ENCODE measurements at regions not wholly inside any gene's neighbourhood (a gene's known extent, or its start where the extent isn't known, plus 50 kb on each side); places are given as distances from the start of the nearest gene placed in this dataset.

DNA sequence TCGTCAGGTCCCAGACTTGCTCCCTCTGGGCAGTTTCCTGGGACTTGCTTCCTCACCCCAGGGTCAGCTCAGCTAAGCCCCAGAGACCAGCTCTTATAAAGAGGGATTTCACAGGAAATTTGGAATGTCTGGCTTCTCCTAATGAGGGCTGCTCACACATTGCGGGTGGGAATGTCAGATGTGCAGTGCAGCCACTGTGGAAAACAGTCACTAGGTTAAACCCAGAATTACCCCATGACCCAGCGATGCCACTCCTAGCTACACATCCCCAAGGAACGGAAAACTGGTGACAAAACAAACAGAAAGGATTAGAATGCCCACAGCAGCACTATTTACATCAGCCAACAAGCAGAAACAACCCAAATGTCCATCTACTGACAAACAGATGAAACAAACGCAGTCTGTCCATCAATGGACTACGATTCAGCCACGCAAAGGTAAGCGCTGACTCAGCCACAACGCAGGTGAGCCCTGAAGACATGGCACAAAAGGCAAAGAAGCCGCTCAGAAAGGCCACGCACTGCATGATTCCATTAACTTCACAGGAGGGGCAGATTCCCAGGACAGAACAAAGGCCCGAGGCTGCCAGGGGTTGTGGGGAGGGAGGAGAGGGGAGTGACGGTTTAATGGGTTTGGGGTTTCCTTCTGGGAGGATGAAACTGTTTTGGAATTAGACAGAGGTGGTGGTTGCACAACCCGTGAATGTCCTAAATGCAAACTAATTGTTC, 63.0 kb downstream of the NCOR2 start:
- no peak for DNase-seq (ENCODE audit: low spot score)

DNA sequence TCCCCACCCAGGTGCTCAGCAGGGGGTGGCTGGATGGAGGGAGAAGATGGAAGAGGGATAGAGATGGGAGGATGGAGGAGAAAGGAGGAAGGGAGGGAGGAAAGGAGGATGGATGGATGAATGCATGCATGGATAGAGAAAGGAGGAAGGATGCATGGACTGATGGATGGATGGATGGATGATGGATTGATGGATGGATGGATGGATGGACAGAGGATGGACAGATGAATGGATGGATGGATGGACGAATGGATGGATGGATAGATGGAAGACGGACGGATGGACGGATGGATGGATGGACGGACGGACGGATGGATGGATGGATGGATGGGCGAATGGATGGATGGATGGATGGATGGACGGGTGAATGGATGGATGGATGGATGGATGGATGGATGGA, 64.1 kb downstream of the NCOR2 start:
- DNase-seq (ENCODE audit: low spot score), result no peak

DNA sequence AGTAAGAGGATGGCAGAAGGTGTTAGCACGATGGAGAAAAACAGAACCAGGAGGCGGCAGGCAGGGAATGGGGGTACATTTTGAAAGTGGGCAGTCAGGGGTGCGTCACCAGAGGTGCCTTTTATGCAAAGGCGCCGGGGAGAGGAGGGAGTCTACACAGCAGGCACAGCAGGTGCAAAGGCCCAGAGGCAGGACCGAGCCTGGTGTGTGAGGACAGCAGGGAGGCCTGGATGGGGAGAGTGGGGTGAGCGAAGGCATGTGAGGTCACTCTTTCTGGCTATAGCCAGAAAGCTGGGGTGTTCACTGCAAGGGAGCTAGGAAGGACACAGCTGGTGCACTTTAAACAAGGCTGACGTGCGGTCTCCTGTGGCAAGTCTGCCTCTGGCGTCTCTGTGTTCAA, 65.0 kb downstream of the NCOR2 start:
- DNase-seq (ENCODE audit: low spot score), result no peak

DNA sequence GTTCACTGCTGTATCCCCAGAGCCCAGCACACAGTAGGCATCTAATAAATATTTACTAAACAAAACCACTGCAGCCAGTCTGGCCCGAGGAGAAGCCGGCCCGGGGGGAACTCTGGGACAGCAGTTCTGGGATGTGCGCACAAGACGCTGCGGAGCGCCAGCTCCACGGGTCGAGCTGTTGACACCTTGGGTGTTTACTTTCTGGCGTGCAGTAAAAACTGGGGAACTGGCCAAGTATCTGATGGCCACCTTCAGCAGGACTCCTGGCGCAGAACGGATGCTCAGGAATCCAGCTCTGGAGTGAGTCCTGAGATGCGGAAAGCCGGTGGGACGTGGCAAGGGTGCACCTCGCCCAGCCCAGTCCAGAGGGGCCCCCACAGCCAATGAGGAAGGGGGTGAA, 65.6 kb downstream of the NCOR2 start:
- DNase-seq (ENCODE audit: low spot score), result no peak

DNA sequence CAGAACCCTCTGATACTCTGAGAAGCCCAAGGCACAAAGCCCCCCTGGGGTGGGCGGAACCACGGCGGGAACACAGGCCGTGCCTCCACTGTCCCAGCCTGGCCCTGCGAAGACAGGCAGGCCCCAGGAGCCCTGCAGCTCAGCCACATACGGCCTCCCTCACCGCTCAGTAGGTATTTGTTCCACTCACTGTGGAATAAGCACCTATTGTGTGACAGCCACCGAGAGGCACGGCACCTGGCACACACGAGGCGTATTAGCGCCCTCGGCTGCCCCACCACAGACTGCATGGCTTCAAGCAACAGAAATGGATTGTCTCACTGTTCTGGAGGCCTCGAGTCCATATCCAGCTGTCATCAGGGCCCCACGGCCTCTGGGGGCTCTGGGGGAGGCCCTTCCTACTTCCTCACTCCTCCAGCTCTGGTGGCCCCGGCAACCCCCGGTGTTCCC, 66.3 kb downstream of the NCOR2 start:
- DNase-seq (ENCODE audit: low spot score), result no peak

DNA sequence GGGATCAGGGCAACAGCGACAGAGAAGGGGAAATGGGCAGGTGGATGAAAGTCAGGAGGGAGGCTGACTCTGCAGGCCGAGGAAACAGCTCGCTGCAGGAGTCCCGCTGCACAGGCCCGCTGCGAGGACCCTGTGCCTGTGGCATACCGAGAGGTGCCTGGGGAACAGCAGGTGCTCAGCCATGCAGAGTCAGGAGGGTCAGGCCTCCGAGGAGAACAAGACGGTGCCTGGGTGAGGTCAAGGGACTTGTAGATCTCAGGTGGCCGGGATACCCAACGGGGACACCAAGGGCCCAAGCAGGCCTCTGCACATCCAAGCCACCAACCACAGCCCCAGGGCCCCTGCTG, 67.5 kb downstream of the NCOR2 start:
- DNase-seq (ENCODE audit: low spot score), result no peak

DNA sequence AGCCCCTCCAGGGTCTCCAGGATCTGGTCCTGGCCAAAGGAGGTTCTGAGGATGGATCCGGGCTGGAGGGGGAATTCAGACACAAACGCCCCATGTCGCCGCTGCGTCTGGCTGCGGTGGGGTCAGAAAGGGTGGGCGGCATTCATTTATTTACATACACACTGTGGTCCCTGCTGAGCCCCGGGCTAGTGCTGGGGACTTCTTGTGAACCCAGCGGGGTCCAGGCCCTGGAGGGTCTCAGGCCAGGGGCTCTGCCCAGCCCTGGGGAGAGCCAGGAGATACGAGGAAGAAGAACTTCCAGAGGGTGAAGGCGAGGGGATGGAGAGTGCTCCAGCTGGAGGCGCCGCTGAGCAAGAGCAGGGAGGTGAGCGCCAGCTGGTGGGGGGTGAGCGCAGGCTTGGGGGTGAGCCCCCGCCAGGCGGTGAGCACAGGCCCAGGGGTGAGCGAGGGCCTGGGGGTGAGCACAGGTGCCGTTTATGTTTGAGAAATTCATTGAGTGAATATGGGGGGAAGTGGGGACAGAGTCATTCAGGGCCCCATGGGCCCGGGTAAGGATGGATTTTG, 68.1 kb downstream of the NCOR2 start:
- DNase-seq (ENCODE audit: low spot score), result no peak

DNA sequence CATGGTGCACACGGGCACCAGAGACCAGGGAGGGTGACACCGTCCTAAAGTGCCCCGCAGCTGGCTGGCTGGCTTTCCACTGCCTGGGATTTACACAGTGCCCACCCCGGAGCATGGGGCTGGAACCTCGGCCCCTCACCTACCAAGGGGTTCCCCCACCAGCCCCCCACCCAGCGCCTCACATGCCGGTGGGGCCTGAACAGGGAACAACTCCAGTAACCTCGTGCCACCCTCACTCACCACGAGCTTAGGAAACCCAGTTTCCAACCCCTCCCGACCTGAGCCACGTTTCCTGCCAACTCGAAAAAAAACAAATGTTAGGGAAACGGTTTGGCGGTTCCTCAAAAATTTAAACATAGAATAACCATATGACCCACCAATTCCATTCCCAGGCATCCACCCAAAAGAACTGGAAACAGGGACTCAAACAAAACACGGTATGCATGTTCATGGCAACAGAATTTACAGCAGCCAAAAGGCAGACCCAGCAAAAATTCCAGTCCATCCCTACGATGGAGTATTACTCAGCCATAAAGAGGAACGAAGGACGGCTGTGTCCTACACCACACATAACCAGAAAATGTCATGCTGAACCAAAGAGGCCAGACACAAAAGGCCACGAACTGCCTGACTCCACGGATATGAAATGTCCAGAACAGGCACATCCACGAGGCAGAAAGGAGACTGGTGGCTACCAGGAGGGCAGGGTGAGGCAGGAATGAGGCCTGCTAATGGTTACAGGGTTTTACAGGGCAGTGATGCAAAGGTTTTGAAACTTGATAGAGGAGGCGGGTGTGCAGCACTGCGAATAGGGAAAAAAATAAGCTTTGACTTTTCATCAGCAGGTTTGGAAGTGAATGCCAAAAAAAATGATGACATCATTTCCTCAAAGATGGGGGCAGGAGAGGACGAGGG, 68.9 kb downstream of the NCOR2 start:
- no peak for DNase-seq (ENCODE audit: low spot score)

DNA sequence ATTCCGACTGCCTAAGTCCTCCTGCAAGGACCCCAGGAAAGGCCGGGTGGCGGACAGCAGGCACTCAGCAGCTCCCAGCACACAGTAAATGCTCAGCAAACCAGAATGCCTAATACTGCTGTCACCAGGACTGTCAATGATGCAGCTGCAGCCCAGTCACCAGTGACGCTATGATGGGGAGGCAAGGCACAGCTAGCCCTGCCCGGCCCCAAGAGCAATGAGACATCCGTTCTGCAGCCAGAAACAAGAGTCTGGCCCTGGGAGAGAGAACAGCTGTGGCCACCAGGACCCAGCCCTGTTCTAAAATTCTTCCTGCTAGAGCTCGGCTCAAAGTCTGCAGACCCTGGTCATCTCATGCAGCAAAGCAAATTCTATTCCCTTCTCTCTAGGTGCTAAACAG, 69.8 kb downstream of the NCOR2 start:
- peak; percentile 96 for DNase-seq (ENCODE audit: low spot score)

DNA sequence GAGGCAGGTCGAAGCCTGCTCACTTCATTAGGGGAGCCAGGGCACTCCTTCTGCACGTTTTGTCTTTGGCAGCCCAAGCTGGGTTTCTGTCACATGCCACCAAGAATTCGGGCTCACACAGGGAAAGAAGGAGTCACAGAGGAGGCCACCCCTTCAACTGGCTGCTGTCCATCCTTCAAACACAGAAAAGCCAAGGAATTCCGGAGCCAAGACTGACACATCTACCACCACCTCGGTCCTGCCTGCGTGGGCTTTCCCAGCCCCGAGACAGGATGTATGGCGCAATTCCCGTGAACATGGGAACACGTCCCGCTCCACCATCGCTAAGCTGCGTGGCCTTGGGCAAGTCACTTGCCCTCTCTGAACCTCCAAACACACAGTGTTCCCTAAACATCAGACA, 70.4 kb downstream of the NCOR2 start:
- peak; percentile 79 for DNase-seq (ENCODE audit: low spot score)

DNA sequence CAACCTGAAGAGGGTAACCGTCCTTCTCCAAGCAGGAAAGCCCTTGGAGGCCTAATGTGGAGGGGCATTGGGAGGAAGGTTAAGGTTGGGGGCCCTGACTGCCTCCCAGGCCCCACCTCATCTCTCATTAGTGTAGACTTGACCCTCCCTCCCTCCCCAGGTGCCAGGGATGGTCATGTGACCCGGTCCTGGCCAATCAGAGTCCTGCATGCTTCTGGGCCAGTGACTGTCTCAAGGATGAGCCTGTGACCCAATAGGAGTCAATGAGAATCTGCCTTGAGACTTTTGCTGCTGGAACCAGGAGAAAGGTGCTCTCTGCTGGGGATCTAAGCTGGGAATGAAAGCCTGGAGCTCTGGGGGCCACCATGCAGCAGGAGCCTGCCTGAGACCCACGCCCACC, 70.8 kb downstream of the NCOR2 start:
- peak; percentile 64 for DNase-seq (ENCODE audit: low spot score)

DNA sequence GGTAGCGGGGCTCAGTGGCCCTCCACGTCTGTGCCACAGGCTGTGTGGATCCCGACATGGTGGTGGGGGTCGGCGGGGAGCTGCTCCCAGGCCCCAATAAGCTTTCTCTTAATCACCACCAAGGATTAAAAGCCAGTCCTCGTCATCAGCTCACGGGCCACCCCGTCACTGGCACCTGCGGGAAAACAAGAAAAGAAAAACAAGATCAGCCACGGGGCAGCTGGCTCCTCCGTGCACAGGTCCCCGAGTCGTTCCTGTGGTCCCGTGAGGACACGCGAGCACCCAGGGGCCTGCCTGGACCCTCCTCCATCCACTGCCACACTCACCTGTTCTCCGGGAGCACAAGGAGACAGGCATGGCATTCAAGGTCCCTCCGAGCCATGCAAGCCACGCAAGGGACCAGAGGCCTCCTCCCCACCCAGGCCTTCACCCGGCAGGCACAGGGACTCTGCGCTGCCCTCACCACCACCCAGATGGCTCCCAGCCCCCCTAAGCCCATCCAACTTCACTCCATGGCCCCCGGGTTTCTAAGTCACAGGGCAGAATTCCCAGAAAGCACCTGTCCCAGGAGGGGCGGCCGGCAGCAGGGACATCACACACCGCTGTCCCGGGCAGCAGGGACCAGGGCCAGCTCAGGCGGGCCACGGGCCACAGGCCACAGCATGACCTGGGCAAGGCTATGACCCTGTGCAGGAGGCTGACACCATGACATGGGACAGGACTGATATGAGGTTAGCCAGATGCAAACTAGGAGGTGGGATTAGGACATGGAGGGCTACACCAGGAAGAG, 72.0 kb downstream of the NCOR2 start:
- no peak for DNase-seq (ENCODE audit: low spot score)

DNA sequence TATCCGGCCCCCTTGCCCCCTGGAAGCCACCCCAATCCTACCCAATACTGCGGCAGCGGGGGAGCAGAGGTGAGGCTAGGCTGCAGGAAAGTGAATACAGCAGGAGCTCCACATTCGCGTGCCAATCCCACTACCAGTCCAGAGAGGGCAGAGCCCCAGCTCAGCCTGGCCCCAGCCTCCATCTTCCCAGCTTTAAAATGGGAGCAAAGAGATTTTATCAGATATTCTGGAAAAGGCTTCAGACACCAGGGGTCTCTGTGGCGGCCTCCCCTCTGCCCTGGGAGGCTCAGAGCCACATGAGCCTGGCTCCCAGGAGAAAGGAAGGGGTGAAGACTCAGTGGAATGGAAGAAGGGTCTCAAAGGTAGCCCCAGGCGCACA, 72.7 kb downstream of the NCOR2 start:
- no peak for DNase-seq (ENCODE audit: low spot score)

DNA sequence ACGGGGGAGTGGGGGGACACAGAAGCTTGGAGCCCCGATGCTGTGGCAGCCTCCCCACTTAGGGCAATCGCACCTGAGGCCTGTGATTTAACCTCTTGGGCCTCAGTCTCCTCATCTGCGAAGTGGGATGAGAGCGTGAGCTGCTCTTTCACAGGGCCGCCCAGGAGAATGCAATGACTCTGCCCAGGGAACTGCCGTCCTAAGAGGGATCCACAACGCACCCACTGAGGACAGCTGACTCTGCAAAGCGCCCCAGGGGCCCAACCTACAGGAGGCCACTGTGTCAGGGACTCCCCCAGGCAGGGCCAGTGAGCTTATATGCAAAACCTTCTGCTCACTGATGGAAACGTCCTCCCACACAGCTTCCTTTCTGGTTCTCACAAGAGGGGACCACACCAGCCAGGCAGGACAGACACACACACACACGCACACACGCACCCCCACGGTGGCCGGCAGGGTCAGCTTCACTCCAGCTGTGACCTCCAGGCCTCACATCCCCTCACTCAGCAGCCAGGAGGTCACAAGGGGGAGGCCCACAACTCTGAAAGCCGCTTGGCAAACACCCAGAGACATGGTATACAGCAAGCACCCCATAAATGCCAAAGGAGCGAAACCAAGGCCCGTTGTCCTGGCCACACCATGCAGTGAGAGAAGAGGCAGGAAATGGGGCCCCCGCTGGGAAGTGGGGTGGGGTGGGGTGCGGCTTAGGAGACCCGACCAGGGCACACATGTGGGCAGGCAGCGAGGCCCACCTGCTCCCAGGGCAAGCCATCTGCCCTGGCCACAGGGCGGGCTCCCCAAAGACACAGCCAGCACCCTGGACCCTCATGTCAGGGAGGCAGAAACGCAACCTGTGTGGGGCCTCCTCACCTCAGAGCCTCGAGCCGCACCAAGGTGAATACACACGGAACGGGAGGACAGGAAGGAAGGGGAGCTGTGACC, 73.3 kb downstream of the NCOR2 start:
- DNase-seq (ENCODE audit: low spot score), result no peak

DNA sequence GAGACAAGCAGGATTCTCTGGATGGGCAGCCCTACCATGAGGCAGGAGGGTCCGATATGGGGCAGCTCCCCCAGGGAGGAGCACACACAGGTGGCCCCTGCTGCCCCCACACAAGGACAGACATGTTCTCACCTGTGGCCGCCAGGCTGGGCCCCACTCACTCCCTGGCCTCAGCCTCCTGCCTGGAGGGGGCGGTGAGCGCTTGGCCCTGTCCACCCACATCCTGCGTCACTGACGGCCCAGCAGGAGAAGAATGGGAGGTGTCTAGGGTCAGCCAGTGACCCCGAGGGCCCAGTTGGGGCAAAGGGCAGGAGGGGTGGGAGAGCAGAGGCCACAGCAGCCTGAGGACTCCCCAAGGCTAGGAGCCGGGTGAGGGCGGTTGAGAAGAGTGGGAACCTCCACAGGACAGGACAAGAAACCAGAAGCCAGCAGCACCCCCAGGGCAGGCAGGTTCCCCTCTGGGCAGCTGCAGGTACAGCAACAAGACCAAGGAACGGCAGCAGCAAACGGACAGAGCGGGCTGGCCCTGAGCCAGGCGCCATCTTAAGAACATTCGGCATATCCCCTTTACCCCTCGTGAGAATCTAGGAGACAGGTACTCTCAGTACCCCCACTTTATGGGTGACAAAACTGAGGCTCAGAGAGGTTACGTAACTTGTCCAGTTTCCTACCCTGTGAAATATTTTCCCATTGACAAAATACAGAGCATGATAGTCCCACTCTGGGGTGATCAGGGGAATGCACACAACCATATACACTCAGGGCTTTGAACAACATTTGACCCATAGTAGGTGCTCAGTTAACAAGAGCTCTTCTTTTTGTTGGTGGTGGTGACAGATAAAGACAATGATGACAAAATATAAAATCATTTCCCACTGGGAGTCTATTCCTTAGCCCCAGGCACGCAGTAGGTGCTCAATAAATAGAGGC, 74.3 kb downstream of the NCOR2 start:
- no peak for DNase-seq (ENCODE audit: low spot score)

DNA sequence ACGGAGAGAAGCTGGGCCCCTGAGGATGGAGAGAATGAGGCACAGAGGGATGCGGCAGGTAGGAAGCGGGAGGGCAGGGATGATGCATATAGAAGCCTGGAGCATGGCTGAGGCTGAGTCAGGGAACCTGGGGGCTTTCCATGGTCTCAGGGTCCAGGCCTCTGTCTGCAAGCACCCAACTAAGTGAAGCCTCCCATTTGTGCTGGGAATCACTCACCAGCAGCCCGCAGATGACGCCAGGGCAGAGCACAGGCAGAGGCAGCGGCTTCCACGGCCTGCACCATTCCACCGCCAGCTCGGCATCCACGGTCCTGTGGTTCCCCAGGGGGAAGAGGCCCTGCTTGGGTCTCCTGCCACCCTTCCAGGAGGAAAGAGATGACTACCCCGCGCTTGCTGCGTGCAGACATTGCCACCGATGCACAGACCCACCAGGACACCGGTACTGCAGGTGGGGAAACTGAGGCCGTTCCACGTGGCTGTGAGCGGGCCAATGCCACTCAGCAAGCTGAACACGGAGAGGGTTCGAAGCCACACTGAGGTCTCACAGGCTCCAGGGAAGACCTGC, 75.5 kb downstream of the NCOR2 start:
- no peak for DNase-seq (ENCODE audit: low spot score)

DNA sequence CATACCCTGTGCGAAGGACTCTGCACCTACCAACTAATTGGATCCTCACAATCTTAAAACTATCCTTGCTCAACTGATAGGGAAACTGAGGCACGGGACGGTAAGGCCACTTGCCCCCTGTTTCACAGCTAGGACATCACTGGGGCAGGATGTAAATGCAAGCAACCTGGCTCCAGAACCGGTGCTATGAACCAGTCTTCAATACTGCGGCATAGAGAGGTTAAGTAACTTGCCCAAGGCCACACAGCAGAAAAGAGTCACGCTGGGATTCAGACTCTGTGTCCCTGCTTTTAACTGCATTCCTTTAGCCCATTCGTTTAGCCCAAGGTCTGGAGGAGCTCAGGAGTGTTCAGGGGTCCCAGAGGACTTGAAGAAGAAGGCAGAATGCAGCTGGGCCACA, 76.1 kb downstream of the NCOR2 start:
- no peak for DNase-seq (ENCODE audit: low spot score)

DNA sequence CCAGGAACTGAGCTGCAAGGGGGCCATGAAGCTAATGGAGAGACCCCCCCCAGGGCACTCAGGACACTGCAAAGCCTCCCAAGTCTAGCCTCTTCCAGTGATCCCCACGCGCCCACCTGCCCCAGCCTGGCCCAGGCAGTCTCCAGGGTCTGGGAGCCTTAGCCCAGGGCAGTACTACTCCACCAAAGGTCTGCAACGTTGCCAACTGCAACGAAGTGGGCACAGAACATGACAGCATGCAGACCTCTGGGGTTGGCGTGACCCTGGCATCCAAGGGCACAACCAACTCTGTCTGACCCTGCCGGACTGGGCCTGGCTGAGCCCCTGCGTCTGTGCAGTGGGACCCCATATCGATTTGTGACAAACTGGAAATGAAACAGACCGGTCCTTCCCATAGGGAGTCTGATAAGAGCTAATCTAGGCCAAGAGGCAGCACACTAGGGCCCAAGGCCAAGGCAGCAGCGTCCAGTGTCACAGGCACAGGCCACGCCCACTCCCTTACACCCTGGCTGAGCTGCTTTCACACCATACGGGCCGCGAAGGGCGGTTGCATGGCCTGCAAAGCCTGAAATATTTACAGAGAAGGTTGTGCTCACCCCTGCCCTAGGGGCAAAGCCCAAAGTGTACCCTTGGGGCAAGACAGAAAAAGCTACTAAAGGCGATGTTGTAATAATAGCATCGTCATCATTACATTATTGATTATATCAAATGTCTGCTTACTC, 76.7 kb downstream of the NCOR2 start:
- DNase-seq (ENCODE audit: low spot score), result peak; percentile 34

DNA sequence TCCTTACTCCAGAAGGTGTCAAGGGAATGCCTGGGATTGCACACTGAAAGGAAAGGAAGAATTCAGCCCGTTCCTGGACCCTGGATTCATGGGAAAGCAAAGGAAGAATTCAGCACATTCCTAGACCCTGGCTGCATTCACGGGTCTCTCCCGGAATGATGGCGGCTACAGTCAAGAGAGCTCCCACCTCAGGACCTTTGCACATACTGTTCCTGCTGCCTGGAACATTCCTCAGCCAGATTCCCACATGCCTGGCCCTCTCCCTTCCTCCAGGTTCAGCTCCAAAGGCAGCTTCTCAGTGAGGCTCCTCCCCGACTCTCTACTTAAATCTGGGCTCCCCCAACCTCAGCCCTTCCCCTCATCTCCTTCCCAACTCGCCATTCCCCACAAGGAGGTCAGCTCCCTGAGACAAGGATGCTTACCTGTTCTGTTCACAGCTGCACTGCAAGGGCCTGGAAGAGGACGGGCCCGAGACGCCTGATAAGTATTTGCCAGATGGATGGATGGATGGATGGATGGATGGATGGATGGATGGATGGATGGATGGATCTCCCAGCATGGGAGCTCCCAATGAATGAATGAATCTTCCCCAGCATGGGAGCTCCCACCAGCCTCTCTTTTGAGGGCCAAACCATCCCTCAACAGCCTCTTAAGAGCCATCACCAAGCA, 77.4 kb downstream of the NCOR2 start:
- DNase-seq (ENCODE audit: low spot score), result no peak

Measured in AG20443 (cell line).